GM12865 (cell line): ENCODE measurements at regions not wholly inside any gene's neighbourhood (a gene's known extent, or its start where the extent isn't known, plus 50 kb on each side); places are given as distances from the start of the nearest gene placed in this dataset.
"Not testable (repeated sequence)": the region's sequence is repeated elsewhere in the genome, so short reads cannot be mapped to it uniquely, and the experiment has no call there.

Experiments
- DNase-seq: peaks from one replicate; pipeline ENCODE4 v3.0.0; 2010; ENCODE audit warnings: low read depth
- H3K4me3 ChIP-seq: 2 replicates; pipeline ENCODE4 v1.5.1; 2011; ENCODE audit warnings: mild to moderate bottlenecking, low read depth, low read length, control low read depth
- TF ChIP-seq, protein P1 (sequence below): IDR thresholded peaks from 2 replicates; pipeline ENCODE4 v1.5.1; 2011; ENCODE audit warnings: low read length, control low read depth, low read depth, inconsistent platforms; ENCODE audit not compliant: insufficient read depth; ENCODE audit errors: missing control alignments

DNA sequence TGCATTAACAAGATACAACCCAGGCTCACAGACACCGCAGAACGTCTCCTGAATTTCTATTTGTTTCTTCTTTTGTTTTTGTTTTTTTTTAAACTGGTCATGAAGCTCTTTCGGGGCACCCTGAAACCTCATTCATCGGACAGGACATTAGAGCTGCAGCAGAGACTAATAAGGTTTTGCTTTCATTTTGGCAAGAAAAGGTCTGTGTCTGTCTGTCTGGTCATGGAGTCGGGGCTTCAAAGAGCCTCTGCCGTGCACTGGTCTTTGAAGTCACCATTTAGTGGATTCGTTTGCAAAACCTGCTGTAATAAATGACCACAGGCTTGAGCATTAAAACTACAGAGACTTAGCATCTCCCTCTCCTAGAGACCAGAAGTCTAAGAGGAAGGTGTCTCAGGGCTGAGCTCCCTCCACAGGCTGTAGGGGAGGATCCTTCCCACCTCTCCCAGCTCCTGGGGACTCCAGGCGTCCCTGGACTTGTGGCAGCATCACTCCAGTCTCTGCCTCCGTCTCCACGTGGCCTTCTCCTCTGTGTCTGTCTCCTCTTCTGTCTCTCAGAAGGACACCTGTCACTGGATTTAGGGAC is 247.5 kb downstream of the CRLF2 start:
- TF ChIP-seq, protein P1, sequence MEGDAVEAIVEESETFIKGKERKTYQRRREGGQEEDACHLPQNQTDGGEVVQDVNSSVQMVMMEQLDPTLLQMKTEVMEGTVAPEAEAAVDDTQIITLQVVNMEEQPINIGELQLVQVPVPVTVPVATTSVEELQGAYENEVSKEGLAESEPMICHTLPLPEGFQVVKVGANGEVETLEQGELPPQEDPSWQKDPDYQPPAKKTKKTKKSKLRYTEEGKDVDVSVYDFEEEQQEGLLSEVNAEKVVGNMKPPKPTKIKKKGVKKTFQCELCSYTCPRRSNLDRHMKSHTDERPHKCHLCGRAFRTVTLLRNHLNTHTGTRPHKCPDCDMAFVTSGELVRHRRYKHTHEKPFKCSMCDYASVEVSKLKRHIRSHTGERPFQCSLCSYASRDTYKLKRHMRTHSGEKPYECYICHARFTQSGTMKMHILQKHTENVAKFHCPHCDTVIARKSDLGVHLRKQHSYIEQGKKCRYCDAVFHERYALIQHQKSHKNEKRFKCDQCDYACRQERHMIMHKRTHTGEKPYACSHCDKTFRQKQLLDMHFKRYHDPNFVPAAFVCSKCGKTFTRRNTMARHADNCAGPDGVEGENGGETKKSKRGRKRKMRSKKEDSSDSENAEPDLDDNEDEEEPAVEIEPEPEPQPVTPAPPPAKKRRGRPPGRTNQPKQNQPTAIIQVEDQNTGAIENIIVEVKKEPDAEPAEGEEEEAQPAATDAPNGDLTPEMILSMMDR: no peak
- H3K4me3 ChIP-seq: peak overlapping the region; percentile 39
- peak; percentile 45 for DNase-seq

DNA sequence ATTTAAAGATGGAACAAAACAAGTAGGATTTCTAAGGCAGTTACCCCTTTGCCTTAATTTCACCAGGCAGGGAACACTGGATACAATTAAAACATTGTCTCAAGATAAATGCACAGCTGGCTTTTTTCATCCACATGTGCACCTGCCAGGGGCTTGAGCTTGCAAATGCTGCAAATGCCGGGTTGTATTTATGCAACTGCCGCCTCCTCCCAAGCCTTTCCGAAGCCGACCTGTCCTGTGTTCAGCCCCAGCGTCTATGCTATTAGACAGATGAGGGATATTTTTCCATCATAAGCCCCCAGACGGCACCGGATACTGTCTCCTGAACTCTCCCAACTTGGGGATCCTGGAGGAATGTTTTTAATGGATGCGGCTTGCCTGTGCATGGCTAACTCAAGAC is 251.6 kb downstream of the CRLF2 start:
- TF ChIP-seq, protein P1: no peak

DNA sequence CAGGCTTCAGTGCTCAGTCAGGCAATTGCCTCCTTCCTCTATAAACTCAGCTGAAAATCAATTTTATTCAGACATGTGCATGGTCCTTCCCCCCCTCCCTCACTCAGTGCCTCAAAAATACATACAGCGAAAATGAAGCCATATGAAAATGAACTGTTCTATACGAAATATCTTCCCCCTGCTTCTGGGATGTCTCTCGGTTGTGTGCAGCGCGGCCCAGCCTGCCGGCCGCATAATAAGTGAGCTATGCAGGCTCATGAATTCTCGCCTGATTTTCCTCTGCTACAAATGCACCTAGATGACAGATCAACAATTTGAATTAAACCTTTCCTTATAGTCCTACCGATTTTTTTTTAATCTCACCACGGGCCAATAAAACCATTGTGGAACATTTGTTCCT is 252.9 kb downstream of the CRLF2 start:
- TF ChIP-seq, protein P1: no peak

More for the DNA sequence above, 251.6 kb downstream of the CRLF2 start:
- H3K4me3 ChIP-seq: no peak overlapping the region
- DNase-seq: no peak

DNA sequence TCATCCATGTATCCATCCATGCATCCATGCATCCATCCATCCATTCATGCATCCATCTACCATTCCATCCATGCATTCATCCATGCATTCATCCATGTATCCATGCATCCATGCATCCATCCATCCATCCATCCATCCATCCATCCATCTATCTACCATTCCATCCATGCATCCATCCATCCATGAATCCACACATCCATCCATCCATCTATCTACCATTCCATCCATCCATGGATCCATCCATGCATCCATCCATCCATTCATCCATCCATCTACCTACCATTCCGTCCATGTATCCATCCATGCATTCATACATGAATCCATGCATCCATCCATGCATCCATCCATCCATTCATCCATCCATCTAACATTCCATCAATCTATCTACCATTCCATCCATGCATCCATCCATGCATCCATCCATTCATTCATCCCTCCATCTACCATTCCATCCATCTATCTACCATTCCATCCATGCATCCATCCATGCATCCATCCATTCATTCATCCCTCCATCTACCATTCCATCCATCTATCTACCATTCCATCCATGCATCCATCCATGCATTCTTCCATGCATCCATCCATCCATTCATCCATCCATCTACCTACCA is 257.2 kb downstream of the CRLF2 start:
- not testable (repeated sequence) for H3K4me3 ChIP-seq, DNase-seq

More for the DNA sequence above, 252.9 kb downstream of the CRLF2 start:
- H3K4me3 ChIP-seq: no peak overlapping the region
- no peak for DNase-seq

DNA sequence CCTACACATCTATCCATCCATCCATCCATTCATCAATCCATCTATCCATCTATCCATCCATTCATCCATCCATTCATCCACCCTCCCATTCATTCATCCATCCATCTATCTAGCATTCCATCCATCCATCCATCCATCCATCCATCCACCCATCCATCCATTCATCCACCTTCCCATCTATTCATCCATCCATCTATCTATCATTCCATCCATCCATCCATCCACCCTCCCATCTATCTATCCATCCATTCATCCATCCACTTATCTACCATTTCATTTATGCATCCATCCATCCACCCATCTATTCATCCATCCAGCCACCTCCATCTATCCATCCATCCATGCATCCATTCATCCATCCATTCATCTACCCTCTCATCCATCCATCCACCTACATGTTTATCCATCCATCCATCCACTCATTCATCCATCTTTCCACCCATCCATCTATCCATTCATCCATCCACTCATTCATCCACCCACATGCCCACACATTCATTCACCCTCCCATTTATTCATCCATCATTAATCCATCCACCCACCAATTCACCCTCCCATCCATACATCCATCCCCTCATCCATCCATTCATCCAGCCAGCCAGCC is 258.5 kb downstream of the CRLF2 start:
- TF ChIP-seq, protein P1: no peak
- no peak overlapping the region for H3K4me3 ChIP-seq
- no peak for DNase-seq

DNA sequence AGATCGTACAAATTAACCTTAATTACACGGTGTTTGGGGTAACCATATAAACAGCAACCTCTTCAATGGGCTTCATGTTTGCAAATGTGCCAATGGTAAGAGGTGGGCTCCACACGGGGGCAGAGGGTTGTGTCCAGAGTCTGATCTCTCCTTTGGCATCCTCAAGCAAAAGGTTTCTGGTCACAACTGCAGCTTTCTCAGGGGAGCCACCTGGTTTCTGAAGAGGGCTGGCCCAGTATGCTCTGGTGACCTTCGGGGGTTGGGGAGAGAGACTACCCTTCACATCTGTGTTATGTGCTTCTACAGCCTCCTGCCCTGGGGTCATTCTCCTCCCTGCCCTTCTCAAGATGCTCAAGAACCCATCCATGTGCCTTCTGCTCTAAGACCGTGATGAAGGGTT is 259.6 kb downstream of the CRLF2 start:
- TF ChIP-seq, protein P1: no peak
- no peak for DNase-seq
- no peak overlapping the region for H3K4me3 ChIP-seq

DNA sequence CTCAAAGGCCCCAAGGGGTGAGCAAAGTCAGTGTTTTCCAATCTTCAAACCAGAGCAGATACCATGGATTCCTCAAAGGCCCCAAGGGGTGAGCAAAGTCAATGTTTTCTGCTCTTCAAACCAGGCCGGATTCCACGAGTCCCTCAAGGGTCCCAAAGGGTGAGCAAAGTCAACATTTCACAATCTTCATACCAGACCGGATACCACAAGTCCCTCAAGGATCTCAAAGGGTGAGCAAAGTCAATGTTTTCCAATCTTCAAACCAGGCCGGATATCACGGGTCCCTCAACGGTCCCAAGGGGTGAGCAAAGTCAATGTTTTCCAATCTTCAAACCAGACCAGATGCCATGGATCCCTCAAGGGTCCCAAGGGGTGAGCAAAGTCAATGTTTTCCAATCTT is 265.2 kb downstream of the CRLF2 start:
- not testable (repeated sequence) for DNase-seq

DNA sequence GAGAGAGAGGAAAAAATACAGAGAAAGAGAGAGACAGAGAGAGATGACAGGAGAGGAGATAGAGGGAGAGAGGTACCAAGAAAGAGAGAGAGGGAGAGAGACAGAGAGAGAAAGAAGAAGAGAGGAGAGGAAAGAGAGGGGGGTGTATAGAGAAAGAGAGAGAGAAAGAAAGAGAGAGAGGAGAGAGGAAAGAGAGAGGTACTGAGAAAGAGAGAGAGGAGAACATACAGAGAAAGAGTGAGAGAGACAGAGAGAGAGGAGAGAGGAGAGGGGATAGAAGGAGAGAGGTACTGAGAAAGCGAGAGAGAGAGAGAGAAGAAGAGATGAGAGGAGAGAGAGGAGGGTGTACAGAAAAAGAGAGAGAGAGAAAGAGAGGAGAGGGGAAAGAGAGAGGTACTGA is 269.4 kb downstream of the CRLF2 start:
- no peak overlapping the region for H3K4me3 ChIP-seq
- no peak for DNase-seq
- TF ChIP-seq, protein P1: no peak

More for the DNA sequence above, 265.2 kb downstream of the CRLF2 start:
- not testable (repeated sequence) for H3K4me3 ChIP-seq
